ENCODE measurements at regions not wholly inside any gene's neighbourhood (a gene's known extent, or its start where the extent isn't known, plus 50 kb on each side); places are given as distances from the start of the nearest gene placed in this dataset.

DNA sequence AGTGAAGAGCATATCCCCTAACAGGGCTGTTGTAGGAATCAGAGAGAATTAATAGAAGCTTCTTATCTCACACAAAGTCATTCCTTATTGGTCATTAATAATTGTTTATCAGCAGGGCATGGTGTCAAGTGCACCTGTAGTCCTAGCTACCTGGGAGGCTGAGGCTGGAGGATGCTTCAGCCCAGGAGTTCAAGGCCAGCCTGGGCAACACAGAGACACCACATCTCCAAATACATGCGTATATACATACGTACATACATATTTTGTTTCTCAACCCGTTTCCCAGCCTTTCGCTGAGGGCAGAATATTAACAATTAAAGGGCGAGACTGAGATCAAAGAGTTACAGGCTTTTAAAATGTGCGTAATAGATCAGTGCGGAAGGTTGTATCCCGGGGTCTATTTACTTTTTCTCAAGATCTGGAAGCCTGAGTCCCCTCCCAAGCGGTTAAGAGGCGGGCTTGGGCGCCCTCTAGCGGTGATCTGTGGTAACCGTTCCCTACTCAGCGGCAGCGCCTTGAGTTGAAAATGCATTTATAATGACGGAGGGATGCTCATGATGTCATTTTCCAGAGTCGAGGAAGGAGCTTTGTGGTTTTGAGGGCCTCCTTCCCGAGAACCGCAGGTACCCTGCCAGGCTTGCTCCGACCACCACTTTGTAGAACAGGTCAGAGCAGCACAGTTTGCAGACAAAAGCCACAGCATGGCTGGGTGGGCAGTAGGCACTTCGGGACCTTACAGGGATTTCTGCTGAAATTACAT, 169.6 kb upstream of the GPR12 start:
- peak; percentile 64 to 70 for DNase-seq

DNA sequence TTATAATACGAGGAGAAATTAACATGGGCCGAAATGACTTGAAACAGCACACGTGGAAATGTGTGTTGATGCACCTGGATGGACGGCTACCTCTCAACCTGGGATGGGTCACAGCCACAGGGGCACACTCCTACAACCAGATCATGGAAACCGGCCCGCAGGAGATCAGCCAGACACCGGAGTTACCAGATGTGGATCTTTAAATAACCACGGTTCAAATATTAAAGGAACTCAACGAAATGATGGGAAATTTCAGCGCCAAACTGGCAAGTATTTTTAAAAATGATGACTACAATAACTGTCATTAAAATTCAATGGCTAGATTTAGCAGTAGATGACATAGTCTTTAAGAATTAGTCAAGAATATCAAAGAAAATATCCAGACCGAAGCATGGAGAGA, 166.9 kb upstream of the GPR12 start:
- no peak for DNase-seq

DNA sequence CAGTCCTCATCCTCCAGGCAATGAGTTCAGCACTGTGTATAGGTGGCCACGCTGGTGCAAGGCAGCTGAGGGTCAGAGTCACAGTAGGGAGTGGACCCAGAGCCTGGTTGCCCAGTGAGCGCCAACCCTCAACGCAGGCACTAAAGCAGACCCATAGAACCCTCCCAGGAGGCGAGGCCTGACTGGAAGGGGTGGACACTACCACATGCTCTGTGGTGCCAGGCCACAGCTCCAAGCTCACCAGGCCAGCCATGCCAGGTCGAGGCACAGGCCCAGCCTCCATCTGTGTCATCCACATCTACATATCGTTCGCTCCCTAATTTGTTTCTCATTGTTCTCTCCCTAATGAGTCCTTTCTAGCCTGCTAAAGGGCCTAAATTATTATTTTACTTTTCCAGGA, 165.8 kb upstream of the GPR12 start:
- no peak for DNase-seq

DNA sequence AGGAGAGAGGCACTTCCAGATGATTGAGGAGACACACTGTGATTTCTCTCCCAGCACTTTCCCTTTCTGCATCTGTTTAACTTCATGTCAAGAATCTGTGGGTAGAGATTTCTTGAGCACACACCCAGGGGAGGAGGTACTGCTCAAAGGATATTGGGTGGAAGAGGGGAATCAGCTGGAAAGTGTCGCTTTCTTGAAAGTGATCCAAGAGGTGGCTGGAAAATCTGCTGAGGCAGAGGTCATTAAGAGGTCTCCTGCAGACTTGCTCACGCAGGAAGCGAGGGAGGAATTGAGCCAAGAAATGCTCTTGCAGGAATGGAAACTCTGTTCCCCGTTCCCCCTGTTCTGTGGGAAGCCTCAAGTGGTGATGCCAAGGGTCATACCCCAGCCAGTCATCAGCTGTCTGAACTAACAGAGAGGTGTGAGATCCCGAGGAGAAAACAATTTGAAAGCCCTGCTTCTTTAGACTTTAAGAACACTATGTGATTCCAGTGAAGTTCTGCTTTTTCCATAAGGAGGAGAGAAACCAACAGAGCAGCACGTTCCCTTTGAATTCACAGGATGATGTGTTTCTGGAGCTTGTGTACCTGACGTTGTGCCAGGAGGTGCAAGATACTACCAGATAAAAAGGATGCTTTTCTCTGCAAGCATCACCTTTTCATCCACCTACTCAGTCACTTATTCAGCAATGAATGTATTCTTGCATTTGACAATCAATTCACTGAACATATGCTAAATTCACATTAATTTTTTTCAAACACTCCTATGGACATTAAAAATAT, 163.4 kb upstream of the GPR12 start:
- DNase-seq, result peak in 1 of 2 donors; percentile 6

DNA sequence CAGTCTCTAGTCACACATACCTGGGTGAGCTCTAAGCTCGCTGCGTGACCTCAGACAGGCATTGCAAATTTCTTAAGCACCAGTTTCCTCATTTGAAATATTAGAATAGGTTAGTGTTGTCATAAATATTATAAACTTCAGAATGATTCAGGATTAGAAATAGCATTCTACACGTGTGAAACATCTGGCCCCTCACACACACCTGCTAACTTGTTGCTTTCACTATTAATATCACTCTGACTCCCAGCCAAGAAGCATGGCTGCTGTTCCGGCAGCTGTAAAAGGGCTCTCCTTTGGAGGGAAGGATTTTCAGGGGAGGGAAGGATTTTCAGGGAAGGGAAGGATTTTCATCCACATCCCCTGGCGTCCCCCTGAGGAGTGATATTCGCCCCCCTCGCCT, 161.3 kb upstream of the GPR12 start:
- DNase-seq, result no peak

DNA sequence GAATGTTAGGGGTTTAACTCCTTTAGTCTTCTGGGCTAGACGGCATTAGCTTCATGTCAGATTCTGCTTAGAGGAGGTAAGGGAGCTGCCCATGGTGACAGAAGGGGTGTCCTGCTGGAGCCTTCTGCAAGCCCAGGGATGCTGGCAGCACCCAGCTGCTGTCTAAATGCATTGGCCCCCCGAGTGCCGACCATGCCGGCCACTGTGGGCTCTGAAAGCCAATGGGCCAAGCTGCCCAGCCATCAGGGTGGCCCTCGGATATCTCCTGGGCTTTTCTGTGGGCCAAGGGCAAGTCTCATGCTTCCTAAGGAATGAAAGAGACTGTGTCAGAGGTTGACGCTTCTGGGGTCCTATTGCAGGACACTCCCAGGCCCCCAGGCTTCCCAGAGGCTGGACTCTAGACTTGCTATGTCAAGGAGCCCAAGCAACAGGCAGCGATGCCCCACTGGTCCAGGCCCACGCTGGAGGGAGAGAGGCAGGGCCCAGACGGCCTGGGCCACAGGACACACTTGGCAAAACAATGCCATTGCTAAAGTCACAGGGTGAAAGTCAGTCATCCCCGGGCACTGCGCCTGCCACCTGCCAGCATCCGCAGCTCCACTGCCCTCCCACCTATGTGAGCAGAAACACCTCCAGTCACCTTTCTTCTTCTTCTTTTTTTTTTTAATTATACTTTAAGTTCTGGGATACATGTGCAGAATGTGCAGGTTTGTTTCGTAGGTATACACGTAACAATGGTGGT, 160.2 kb upstream of the GPR12 start:
- DNase-seq, result no peak

DNA sequence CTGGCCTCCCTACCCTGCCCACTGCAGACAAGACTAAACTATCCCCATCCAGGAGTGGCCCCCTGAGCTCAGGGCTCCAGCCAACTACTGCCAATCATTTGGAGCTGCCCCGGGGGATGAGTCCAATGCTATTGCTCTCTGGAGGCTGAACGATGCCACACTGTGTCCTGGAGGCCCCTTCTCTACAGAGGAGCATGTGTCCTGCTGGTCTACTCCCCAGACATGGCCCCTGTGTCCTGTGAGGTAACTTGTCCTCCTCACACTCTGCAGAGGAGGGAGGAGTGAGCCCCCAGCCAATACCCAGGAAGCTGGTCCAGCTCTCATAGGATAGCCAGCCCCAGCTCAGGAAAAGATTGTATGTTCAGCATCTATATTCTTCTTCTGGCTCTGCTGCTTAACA, 159.1 kb upstream of the GPR12 start:
- no peak for DNase-seq

DNA sequence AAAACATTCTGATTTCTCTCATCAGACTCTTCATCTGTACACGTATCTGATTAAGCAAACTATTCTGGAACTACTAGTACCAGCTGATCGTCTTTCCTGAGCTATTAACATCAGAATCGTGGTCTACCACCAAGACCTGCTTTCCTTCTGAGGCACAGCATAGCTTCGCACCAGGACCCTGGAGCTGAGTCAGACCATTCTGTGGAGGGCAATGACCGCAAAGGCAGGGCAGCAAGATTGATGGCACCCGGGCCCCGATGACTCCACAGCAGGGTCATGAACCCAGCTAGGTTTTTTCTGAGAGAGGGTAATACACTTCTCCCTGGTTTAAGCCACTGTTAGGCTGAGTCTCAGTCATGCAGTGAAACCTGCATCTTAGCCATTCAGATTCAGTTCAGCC, 158.7 kb upstream of the GPR12 start:
- DNase-seq, result no peak

DNA sequence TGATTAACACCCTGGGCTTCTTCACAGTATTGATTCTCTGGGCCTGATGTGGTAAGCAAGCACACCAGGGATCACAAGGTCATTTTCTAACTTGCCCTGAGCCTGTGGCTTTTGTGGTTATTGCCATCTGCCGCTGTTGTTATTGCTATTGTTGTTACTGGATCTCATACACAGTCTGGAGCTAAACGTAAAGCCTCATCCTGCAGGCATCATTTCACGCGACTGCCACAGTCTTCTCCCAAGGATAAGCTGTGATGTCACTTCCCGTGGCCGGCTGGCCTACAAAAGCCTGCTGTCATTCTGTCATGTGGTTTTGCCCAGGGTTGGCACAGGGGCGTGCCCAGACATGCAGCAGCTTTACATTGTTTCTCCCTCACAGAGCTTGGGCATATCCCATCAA, 154.0 kb upstream of the GPR12 start:
- DNase-seq, result no peak

DNA sequence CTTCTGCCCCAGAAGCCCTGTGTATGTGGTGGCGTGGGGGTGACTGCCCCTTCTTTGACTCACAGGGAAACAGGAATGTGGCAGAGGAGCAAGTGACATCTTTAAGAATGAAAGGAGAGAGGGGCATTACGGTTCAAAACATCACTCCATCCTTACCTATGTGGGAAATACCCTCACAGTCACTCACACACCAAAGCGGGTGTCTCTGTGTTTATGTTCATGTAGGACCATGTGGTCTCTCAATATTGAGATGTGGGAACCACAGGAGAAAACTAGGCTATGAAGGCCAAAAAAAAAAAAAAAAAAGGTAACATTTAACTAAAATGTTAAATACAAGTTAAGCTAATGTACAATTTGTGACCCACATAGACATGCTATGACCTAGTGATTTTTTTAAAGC, 153.6 kb upstream of the GPR12 start:
- no peak for DNase-seq

DNA sequence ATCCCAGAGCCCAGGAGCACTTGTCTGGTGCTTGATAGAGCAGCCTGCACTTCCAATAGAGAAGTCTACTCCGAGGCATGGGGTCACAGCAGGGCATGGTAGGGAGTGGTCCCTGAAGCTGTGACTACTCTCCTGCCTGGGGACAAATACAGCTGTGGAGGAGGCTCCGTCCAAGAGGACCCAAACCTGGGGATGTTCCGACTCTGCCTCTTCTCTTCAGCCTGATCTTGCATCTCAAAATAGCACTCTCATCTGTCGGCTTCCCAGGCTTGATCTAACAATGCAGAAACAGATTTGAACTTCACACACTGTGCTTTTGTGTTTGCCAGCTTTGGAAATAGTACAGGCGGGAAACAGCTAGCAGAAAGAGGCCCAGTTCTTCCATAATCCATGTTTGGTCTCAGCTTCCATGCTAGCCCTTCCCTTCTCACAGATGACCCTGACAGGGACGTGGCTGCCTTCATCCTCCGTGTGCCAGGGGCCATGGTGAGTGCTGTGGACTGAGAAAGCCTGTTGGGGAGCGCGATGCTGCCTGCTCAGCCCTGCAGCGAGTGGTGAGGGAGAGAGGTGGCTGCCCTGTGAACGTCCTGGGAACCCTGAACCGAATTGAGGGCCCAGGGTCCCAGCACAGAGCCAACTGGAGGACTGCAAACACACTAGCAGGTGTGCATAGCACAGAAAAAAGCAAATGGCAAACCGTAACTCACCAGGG, 150.3 kb upstream of the GPR12 start:
- DNase-seq, result peak in 1 of 2 donors; percentile 56

DNA sequence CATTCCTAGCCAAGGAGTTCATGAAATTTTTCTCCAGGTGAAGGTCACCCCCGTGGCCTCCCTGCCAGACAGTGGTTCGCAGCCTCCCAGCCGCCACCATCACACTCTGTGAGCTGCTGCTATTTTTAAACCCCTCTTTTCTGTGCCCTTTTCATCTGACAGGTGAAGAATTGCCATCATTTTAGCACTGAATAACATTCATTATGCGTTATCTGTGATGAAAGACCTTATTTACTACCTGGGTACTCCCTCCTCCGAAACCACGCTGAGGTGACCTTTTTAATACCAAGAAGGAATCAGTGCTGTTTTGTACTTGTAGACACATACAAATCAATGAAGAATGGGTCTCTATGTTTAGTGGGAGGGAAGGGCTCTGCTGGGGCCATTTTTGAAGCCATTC, 148.9 kb upstream of the GPR12 start:
- DNase-seq, result no peak

DNA sequence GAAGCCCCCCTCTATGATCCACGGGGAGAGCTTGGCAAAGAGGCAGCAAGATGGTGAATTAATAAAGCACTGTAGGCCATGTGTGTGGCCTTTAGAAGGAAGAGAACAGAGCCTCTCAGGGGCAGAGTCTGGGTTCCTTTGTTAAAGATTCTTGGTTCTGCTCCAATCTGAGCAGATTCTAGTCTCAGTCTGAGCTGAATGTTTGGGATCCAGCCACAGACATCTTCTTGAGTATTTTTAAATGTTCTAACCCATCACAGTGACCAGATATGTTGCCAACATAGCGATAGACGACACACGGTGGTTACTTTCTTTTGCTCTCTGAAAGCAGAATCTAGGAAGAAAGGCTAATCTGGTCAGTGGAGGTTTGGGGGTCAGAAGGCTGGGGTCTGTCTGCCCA, 147.5 kb upstream of the GPR12 start:
- no peak for DNase-seq

DNA sequence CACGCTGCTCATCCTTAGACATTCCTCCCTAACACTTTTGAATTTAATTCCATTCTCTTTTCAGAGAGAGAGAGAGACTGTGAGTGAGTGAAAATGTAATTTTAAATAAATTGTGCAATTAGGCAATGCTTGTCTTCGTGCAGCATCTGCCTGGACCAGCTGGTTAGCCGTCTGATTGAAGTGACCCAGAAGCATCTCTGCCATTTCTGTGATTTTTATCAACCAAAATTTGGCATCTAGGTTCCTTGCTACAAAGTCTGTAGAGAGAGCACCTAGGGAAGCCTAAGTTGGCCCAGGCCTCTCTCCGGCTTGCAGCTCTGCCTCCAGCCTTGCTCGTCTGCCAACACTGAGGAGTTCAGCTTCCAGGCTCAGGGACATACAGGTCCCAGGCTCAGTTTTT, 138.6 kb upstream of the GPR12 start:
- DNase-seq, result no peak

DNA sequence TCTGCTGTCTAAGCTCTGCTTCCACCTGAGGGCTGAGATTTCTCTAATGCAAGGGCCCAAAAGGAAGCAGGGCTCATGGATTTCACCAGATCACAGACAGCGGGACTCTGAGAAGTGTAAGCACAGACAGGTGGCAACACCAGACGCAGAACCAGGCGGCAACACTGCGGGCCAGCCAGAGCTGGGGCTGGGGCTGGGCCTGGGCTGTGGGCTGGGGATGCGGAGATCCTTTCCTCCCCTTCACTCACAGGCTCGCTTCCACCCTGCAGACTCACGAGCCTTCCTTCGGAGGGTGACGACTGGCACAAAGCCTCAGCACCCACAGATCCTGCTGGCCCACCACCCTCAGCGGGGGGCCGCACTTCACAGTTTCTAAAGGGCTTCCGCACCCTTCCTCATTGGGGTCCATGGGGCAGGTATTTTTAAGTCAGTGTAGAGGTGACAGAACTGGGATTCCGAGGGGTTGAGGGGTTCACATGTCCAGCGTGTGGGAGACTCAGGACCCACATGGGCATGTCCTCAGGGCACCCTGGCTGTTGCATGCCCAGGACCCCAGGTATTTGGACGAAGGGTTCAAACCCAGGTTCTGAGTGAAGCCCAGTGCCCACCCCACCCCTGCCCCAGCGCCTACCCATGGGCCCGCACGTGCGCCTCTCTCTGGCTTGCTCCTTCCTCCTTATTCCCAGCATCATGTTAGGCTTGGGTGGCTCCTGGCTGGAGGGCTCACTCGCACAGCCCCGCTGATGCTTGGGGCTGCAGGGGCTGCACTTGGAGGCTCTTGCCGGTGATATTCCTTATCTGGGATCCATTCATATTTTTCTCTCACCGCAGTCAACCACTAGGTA, 137.3 kb upstream of the GPR12 start:
- DNase-seq, result no peak

DNA sequence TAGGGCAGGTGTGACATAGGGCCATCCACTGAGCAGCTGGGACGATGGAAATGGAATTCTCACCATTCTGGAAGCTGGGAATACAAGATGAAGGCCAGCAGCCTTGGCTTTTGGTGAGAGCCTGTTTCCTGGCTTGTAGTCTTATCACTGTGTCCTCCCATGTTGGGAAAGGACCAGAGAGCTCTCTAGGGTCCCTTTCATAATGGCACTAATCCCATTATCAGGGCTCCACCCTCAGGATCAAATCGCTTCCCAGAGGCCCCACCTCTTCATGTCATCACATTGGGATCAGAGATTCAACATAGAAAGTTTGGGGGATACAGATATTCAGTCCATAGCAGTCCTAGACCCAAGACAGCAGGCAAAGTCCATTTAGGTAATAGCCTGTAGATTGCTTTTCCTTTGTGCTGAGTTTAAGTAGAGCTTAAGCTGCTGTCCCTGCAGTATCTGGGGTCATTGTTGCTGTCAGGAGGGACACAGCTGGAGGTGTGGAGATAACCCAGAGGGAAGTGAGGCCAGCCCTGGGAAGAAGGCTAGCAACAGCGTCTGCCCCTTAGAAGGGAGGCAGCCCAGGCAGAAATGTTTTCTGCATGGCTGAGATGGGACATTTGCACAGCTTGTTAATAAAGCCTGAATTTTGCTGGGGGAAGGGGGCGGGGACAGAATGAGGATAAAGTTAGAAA, 136.5 kb upstream of the GPR12 start:
- no peak for DNase-seq

DNA sequence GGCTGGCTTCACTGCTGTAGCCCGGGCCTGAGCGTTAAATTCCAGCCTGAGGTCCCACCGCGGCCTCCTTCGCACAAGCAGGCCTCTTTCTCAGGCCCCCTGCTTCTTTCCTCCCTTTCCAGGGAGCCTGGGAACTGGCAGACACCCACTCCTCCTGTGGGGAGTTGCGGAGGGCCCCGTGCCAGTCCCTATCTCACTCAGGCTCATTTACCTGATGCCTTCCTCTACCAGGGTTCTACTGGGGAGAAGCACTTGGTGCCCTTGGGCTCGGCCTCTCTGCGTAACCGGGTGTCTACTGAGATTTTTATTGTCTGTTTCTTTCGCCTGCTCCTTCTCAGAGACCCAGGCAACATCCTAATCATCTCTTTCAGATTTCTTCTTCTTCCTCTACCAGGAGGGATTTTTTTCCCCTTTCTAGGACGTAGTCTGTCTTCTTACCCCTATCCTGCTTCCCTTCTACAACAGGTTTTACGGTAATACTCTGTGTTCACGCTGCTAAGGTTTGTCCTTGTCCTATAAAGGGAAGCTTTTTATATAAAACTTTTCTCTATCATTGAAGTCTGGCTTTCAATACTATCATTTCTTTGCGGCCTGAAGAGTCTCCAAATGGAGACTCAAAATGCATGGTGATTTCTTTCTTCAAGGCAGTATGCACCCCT, 135.4 kb upstream of the GPR12 start:
- no peak for DNase-seq

DNA sequence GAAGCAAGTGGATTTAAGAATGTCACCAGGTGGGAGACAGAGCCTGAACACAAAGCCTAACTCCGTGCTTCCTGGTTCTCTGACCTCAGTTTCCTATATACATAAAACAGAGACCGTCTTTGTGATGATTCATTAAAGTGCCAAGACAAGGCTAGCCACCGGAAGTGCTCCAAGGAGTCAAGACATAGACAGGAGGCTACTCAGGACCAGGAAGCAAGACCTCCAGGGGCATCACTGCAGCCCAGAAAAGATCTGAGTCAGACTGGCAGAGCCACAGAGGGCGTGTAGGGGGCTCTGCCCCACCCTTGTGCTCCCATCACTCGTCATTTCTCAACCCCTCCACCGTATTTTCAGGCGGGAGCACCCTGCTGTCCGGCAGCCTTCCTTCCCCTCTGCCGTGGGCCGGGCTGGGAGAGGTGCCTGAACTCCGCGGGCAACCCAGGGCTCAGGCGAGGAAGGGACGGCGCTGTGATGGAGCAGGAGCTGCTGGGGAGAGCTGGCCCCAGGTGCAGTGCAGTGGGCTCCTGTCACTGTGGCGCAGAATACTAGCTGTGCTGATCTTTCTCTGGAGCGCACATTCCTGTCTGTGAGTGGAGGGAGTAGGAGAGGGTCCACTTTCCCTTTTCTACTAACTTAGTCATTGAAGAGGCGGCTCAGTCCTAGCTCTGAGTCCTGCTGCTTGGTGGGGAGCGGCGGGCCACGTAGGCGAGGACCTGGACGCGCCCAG, 134.7 kb upstream of the GPR12 start:
- no peak for DNase-seq

DNA sequence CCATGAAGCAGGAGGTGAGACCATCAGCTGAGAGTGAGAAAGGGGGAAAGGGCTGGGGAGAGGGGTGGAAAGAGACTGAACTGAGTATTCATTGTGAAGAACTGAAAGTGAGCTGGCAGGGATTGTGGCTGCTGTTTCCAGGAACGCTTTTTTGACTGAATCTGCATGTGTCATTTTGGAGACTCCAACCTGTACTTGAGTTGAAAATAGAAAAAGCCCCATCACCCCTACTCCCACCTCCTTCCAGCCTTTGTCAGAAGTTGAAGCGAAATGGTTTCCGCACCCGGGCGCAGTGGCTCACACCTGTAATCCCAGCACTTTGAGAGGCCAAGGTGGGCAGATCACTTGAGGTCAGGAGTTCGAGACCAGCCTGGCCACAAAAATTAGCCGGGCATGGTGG, 128.0 kb upstream of the GPR12 start:
- no peak for DNase-seq

DNA sequence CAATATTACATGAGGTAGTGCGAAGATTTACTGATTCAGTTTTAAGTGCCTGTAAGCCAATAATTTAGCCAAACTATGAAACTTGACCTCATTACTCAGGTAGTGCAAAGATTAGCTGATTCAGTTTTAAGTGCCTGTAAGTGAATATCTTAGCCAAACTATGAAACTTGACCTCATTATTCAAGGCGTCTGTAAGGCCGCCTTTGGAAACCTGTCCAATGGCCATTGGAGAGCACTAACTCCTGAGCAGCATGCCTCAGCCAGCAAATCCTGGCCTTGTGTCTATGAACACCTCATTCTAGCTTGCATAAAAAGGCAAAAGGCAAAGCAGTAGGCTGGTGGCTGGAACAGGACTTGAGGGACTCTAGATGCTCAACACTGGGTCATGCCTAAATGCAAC, 127.0 kb upstream of the GPR12 start:
- DNase-seq, result no peak

All from hippocampal formation (tissue), 2 donors.